ENCODE measurements at regions not wholly inside any gene's neighbourhood (a gene's known extent, or its start where the extent isn't known, plus 50 kb on each side); places are given as distances from the start of the nearest gene placed in this dataset.
"Not testable (repeated sequence)": the region's sequence is repeated elsewhere in the genome, so short reads cannot be mapped to it uniquely, and the experiment has no call there.

GRCh38 chr2:234859330-234859872, 92.4 kb upstream of the SH3BP4 start:
- H3K4me2 ChIP-seq (ENCODE audit: insufficient read depth in 1 of 2, low read depth in 2 of 2, low read length in 2 of 2); H2AFZ ChIP-seq (ENCODE audit: low read length); H3K27me3 ChIP-seq (replicated peaks in 1 of 4; ENCODE audit: control insufficient read depth in 3 of 4, extremely low read depth in 1 of 4, insufficient read depth in 3 of 4, low read length in 3 of 4); H2BK120ac ChIP-seq (replicated peaks; ENCODE audit: low read depth, low read length); FAIRE-seq; H4K5ac ChIP-seq (ENCODE audit: insufficient read length, low read depth, low read length); H3K56ac ChIP-seq (replicated peaks; ENCODE audit: insufficient read length, low read depth, low read length); H2BK20ac ChIP-seq (ENCODE audit: low read length); H4K91ac ChIP-seq (replicated peaks; ENCODE audit: insufficient read length, low read length); DNase-seq (ENCODE audit: low read depth in 1 of 2, low spot score in 2 of 2); H3K9me3 ChIP-seq (ENCODE audit: insufficient read depth in 2 of 2, low read depth in 1 of 2, low read length in 1 of 2); H3K4me3 ChIP-seq (ENCODE audit: extremely low read depth in 1 of 4, insufficient read depth in 2 of 4, low read depth in 3 of 4, low read length in 4 of 4); H4K20me1 ChIP-seq (replicated peaks in 1 of 2; ENCODE audit: control insufficient read depth in 1 of 2, insufficient read depth in 2 of 2, low read length in 2 of 2); H3K23me2 ChIP-seq (ENCODE audit: low read depth, low read length); H3K18ac ChIP-seq (ENCODE audit: extremely low read depth, low read length); H2BK15ac ChIP-seq (ENCODE audit: low read length); H2BK5ac ChIP-seq (ENCODE audit: low read depth, low read length); H3K4ac ChIP-seq (replicated peaks; ENCODE audit: insufficient read length, low read depth, low read length); H3K79me2 ChIP-seq (ENCODE audit: control insufficient read depth in 1 of 2, insufficient read depth in 2 of 2, low read length in 2 of 2); H3K23ac ChIP-seq (ENCODE audit: insufficient read length); H2AK5ac ChIP-seq (ENCODE audit: low read depth, low read length); H2BK12ac ChIP-seq (ENCODE audit: low read depth, low read length); H3K36me3 ChIP-seq (ENCODE audit: control insufficient read depth in 2 of 4, insufficient read depth in 4 of 4, low read length in 3 of 4); H3K4me1 ChIP-seq (replicated peaks in 1 of 4; ENCODE audit: control insufficient read depth in 3 of 4, insufficient read depth in 4 of 4, low read length in 3 of 4); H3K14ac ChIP-seq (ENCODE audit: insufficient read length); H3K79me1 ChIP-seq (ENCODE audit: low read depth, low read length); H3K9ac ChIP-seq (replicated peaks in 1 of 4; ENCODE audit: extremely low read depth in 1 of 4, low read depth in 3 of 4, low read length in 3 of 4); H4K8ac ChIP-seq (ENCODE audit: extremely low read depth, insufficient read depth, low read length); H3K27ac ChIP-seq (ENCODE audit: low read depth, low read length); POLR2A ChIA-PET (ENCODE audit: partially characterized antibody): not testable (repeated sequence)
- CTCF ChIA-PET (ENCODE audit: partially characterized antibody), result interaction anchor here (1.0 kb wide), 2 partner anchors 21 to 57 kb away, joined by 3 to 4 read pairs; no protein-coding TSS in a partner anchor
- 92% methylated on average over 8 of the region's 8 CpGs; no CpG with 5 or more reads in 1 of the 2 experiments for WGBS, 2 experiments (ENCODE audit: extremely low coverage in 1 of 2, insufficient coverage in 1 of 2, insufficient read length in 1 of 2, insufficient replicate concordance in 2 of 2, low coverage in 1 of 2, low lambda C conversion rate in 2 of 2, missing lambda C conversion rate in 1 of 2)
